Fibroblast of lung (primary cell): ENCODE measurements at regions not wholly inside any gene's neighbourhood (a gene's known extent, or its start where the extent isn't known, plus 50 kb on each side); places are given as distances from the start of the nearest gene placed in this dataset.

Source experiments
- EZH2 ChIP-seq: IDR thresholded peaks from 2 replicates; pipeline ENCODE4 v1.5.1; 2012; ENCODE audit warnings: low read length, control low read depth, mild to moderate bottlenecking; ENCODE audit errors: missing control alignments
- TF ChIP-seq, protein P1 (sequence below), 2 donors: IDR thresholded peaks in 1 of 2; conservative IDR thresholded peaks in 1 of 2; 1 replicate in 1 of 2; 2 replicates in 1 of 2; pipeline ENCODE4 v1.5.1; 2011 to 2012; ENCODE audit warnings: low read length in 2 of 2, control low read depth in 1 of 2, inconsistent platforms in 1 of 2, low read depth in 1 of 2, mild to moderate bottlenecking in 1 of 2

DNA sequence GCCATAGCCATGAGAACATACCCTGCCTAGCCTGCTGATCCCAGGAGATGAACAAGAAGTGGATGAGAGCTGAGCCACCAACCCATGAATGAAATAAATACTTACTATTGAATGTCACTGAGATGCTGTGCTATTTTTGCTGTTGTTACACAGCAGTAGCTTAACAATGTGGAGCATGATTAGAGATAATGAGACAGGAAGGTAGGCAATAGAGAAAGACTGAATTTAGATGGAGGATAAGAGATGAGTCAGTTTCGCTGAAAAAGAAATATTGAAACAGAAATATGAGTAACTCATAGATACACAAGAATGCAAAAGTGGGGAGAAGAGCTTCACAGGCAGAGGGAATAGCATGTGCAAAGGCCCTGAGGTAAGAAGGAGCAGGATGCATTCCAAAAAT, 94.9 kb upstream of the TOP1 start:
- no peak for TF ChIP-seq EZH2
- TF ChIP-seq, protein P1, sequence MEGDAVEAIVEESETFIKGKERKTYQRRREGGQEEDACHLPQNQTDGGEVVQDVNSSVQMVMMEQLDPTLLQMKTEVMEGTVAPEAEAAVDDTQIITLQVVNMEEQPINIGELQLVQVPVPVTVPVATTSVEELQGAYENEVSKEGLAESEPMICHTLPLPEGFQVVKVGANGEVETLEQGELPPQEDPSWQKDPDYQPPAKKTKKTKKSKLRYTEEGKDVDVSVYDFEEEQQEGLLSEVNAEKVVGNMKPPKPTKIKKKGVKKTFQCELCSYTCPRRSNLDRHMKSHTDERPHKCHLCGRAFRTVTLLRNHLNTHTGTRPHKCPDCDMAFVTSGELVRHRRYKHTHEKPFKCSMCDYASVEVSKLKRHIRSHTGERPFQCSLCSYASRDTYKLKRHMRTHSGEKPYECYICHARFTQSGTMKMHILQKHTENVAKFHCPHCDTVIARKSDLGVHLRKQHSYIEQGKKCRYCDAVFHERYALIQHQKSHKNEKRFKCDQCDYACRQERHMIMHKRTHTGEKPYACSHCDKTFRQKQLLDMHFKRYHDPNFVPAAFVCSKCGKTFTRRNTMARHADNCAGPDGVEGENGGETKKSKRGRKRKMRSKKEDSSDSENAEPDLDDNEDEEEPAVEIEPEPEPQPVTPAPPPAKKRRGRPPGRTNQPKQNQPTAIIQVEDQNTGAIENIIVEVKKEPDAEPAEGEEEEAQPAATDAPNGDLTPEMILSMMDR (conservative IDR thresholded peaks at IDR 0.05 in 1 of 2, IDR thresholded peaks at IDR 0.05 in 1 of 2; ENCODE audit: low read depth in 1 of 2, low read length in 2 of 2) = no peak
